ENCODE measurements at regions not wholly inside any gene's neighbourhood (a gene's known extent, or its start where the extent isn't known, plus 50 kb on each side); places are given as distances from the start of the nearest gene placed in this dataset.

DNA sequence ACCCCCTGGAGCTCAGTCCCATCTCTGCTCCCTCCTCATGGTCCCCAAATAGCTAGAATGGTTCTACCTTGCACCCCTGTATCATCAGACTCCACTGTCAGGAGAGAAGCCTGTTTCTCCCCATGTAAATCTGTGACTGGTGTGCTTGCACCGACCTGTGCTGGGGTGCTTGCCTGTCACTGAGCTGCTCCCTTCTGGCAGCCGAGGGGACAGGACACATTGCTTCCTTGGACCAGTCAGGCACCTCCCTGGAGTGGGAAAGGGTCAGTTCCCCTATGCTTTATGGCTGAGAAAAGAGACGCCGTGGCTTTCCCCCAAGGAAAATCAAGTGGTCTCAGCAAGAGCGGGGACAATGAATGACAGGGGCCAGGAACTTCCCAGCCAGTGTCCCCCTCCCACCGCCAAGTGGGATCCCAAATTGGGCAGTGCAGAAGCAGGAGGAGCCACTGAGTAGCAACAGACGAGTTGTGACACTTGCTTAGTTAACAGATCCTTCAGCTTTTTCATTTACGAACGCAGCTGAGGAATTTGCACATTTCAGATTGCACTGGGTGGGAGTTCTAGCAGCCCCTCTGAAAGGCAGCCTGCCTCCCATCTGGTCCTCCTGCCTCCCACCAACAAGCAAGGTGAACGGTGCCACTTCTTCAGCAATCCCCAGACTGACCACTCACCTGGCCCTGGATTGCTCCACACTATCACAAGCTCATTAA is 156.4 kb downstream of the KATNIP start:
- no peaks in the 10 kb centered on the region for H3K27me3 ChIP-seq (ENCODE audit: insufficient read depth, low read length)
- no peaks in the 10 kb centered on the region for H3K79me2 ChIP-seq (ENCODE audit: insufficient read depth, low read length)
- no peak overlapping the region for H3K4me2 ChIP-seq (ENCODE audit: low read length)
- POLR2A ChIA-PET = no interaction called here
- CTCF ChIA-PET = no interaction called here
- intact Hi-C loops (cut with micrococcal nuclease) = no loop called here
- H2AFZ ChIP-seq (ENCODE audit: low read depth, low read length, poor library complexity, severe bottlenecking) = no peak overlapping the region
- no peak overlapping the region for H3K9ac ChIP-seq (ENCODE audit: low read length)
- H3K9me3 ChIP-seq (ENCODE audit: control insufficient read depth in 1 of 2, insufficient read depth in 1 of 2, low read depth in 1 of 2, low read length in 2 of 2) = no peaks in the 10 kb centered on the region
- DNase-seq (ENCODE audit: low read depth, low spot score) = no peak
- no TSS peak for BruUV-seq (replicated peaks)
- no peaks in the 10 kb centered on the region for H3K4me1 ChIP-seq (ENCODE audit: control insufficient read depth in 1 of 2, insufficient read depth in 2 of 2, low read length in 2 of 2)
- H3K4me3 ChIP-seq (replicated peaks in 1 of 2; ENCODE audit: low read depth in 1 of 2, low read length in 2 of 2) = no peak overlapping the region
- H4K20me1 ChIP-seq (ENCODE audit: insufficient read depth) = no peaks in the 10 kb centered on the region
- H3K36me3 ChIP-seq (ENCODE audit: control insufficient read depth in 1 of 2, insufficient read depth in 2 of 2, low read length in 2 of 2) = no peaks in the 10 kb centered on the region; a peak in 1 of 4 replicates
- RAD21 ChIA-PET (ENCODE audit: low non-redundant PET in 1 of 2, low total read pairs in 2 of 2, uncharacterized antibody in 2 of 2, unreplicated experiment in 2 of 2) = no interaction called here
- no peaks in the 10 kb centered on the region for H3K9me2 ChIP-seq (ENCODE audit: insufficient read depth)
- TF ChIP-seq EGR1 (IDR thresholded peaks at IDR 0.05; ENCODE audit: low read depth) (no peak), YY1 (IDR thresholded peaks at IDR 0.05; ENCODE audit: extremely low read depth, insufficient replicate concordance, low read depth, low read length) (no peak), FOSL1 (IDR thresholded peaks at IDR 0.05; ENCODE audit: low read depth) (no peak), CEBPB (IDR thresholded peaks at IDR 0.05; ENCODE audit: low read depth) (no peak), ZFX (IDR thresholded peaks at IDR 0.05) (no peak)
- TF ChIP-seq, protein P1, sequence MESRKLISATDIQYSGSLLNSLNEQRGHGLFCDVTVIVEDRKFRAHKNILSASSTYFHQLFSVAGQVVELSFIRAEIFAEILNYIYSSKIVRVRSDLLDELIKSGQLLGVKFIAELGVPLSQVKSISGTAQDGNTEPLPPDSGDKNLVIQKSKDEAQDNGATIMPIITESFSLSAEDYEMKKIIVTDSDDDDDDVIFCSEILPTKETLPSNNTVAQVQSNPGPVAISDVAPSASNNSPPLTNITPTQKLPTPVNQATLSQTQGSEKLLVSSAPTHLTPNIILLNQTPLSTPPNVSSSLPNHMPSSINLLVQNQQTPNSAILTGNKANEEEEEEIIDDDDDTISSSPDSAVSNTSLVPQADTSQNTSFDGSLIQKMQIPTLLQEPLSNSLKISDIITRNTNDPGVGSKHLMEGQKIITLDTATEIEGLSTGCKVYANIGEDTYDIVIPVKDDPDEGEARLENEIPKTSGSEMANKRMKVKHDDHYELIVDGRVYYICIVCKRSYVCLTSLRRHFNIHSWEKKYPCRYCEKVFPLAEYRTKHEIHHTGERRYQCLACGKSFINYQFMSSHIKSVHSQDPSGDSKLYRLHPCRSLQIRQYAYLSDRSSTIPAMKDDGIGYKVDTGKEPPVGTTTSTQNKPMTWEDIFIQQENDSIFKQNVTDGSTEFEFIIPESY (IDR thresholded peaks at IDR 0.05; ENCODE audit: extremely low read depth, insufficient replicate concordance, low read length) = no peak
- TF ChIP-seq, protein P2, sequence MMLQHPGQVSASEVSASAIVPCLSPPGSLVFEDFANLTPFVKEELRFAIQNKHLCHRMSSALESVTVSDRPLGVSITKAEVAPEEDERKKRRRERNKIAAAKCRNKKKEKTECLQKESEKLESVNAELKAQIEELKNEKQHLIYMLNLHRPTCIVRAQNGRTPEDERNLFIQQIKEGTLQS (IDR thresholded peaks at IDR 0.05) = no peak
- no peak overlapping the region for H3K27ac ChIP-seq (ENCODE audit: low read depth, low read length)
- ATAC-seq = no peak
